ENCODE measurements at regions not wholly inside any gene's neighbourhood (a gene's known extent, or its start where the extent isn't known, plus 50 kb on each side); places are given as distances from the start of the nearest gene placed in this dataset.
"Not testable (repeated sequence)": the region's sequence is repeated elsewhere in the genome, so short reads cannot be mapped to it uniquely, and the experiment has no call there.

- not testable (repeated sequence) for DNase-seq
These were observed 111.8 kb downstream of the SRGAP2 start for GRCh38 chr1:206314951-206315636.

- DNase-seq = not testable (repeated sequence)
These were observed 113.6 kb downstream of the SRGAP2 start for GRCh38 chr1:206316901-206317300.

- not testable (repeated sequence) for DNase-seq
These were observed 114.7 kb downstream of the SRGAP2 start for GRCh38 chr1:206317878-206318514.

- not testable (repeated sequence) for DNase-seq
These were observed 116.9 kb downstream of the SRGAP2 start for GRCh38 chr1:206320227-206320626.

GRCh38 chr1:206326159-206326939 lies 123.0 kb downstream of the SRGAP2 start:
- DNase-seq = not testable (repeated sequence)

GRCh38 chr1:206331597-206331996 lies 128.3 kb downstream of the SRGAP2 start:
- DNase-seq = not testable (repeated sequence)

- not testable (repeated sequence) for DNase-seq
These were observed 130.0 kb downstream of the SRGAP2 start for GRCh38 chr1:206333316-206333715.

- DNase-seq = not testable (repeated sequence)
These were observed 130.6 kb downstream of the SRGAP2 start for GRCh38 chr1:206333897-206334296.

GRCh38 chr1:206334481-206334880 lies 131.1 kb downstream of the SRGAP2 start:
- peak; percentile 84 for DNase-seq

- not testable (repeated sequence) for DNase-seq
These were observed 131.8 kb downstream of the SRGAP2 start for GRCh38 chr1:206335162-206335561.

- not testable (repeated sequence) for DNase-seq
These were observed 132.8 kb downstream of the SRGAP2 start for GRCh38 chr1:206335875-206336846.

- not testable (repeated sequence) for DNase-seq
These were observed 133.3 kb upstream of the IKBKE start for GRCh38 chr1:206337024-206337423.

- not testable (repeated sequence) for DNase-seq
These were observed 119.6 kb upstream of the IKBKE start for GRCh38 chr1:206350493-206351275.

- DNase-seq = not testable (repeated sequence)
These were observed 118.8 kb upstream of the IKBKE start for GRCh38 chr1:206351276-206352052.

GRCh38 chr1:206356310-206356709 lies 114.0 kb upstream of the IKBKE start:
- DNase-seq = peak; percentile 38

GRCh38 chr1:206357962-206358361 lies 112.3 kb upstream of the IKBKE start:
- not testable (repeated sequence) for DNase-seq

GRCh38 chr1:206358771-206359170 lies 111.5 kb upstream of the IKBKE start:
- DNase-seq = not testable (repeated sequence)

- not testable (repeated sequence) for DNase-seq
These were observed 110.9 kb upstream of the IKBKE start for GRCh38 chr1:206359377-206359776.

GRCh38 chr1:206361978-206362543 lies 108.2 kb upstream of the IKBKE start:
- not testable (repeated sequence) for DNase-seq

- not testable (repeated sequence) for DNase-seq
These were observed 107.3 kb upstream of the IKBKE start for GRCh38 chr1:206362994-206363393.

Measured in NCI-H446 treated with DMSO at 0.1 percent for 48 hours (cell line).